Heart left ventricle (tissue), 16 donors: ENCODE measurements at regions not wholly inside any gene's neighbourhood (a gene's known extent, or its start where the extent isn't known, plus 50 kb on each side); places are given as distances from the start of the nearest gene placed in this dataset.

ENCODE experiments used
- ATAC-seq, 4 donors: fragments of 200-7000 bp; cut with Tn5 transposase; one replicate each; pipeline ENCODE4 v1.9.1; 2020 to 2022; ENCODE audit warnings: moderate library complexity in 4 of 4, mild to moderate bottlenecking in 3 of 4, moderate number of reproducible peaks in 1 of 4
- DNase-seq, 5 donors: peaks; one replicate each; pipeline ENCODE4 v3.0.0-alpha.2; 2020
- H3K27ac ChIP-seq, 12 donors: fragments of 200-600 bp; sonication (generic) in 4 of 12; one replicate each; pipeline versions ENCODE4 v1.5.0 to v1.8.0; 2016 to 2022; ENCODE audit warnings: mild to moderate bottlenecking in 2 of 12
- H3K27me3 ChIP-seq, 9 donors: fragments of 200-600 bp; sonication (generic) in 2 of 9; one replicate each; pipeline versions ENCODE4 v1.5.1 to v1.8.0; 2016 to 2022; ENCODE audit warnings: mild to moderate bottlenecking in 3 of 9
- H3K36me3 ChIP-seq, 9 donors: fragments of 200-600 bp; sonication (generic) in 2 of 9; one replicate each; pipeline versions ENCODE4 v1.5.0 to v1.8.0; 2018 to 2022; ENCODE audit warnings: mild to moderate bottlenecking in 2 of 9
- H3K4me1 ChIP-seq, 12 donors: fragments of 200-600 bp; sonication (generic) in 4 of 12; one replicate each; pipeline versions ENCODE4 v1.5.0 to v1.8.0; 2016 to 2022; ENCODE audit warnings: mild to moderate bottlenecking in 3 of 12
- H3K4me3 ChIP-seq, 12 donors: fragments of 200-600 bp; sonication (generic) in 4 of 12; one replicate each; pipeline versions ENCODE4 v1.5.0 to v1.8.0; 2017 to 2022; ENCODE audit warnings: mild to moderate bottlenecking in 9 of 12, moderate library complexity in 4 of 12
- H3K9me3 ChIP-seq, 12 donors: fragments of 200-600 bp; sonication (generic) in 4 of 12; one replicate each; pipeline versions ENCODE4 v1.5.0 to v1.8.0; 2016 to 2022; ENCODE audit warnings: mild to moderate bottlenecking in 1 of 12
- POLR2A ChIP-seq, 2 donors: fragments of 450-650 bp; IDR thresholded peaks; one replicate each; pipeline ENCODE4 v1.6.1; 2017; ENCODE audit warnings: antibody characterized with exemption in 2 of 2, mild to moderate bottlenecking in 2 of 2, moderate library complexity in 2 of 2
- WGBS, 4 donors: extraction: QIAGEN DNeasy Blood & Tissue Kit in 2 of 4; methylation state at CpG; one replicate each; pipeline versions ENCODE4 v1.1.5 to v1.1.7; 2013 to 2018; 5-methylcytosine and 5-hydroxymethylcytosine counted together
- intact Hi-C, 10 donors: fragments of 100-400 bp; cut with DNase I; formaldehyde crosslinking; loops; one replicate each; pipeline versions ENCODE4 v1.11.1 to v1.14.2; 2022
- TF ChIP-seq, protein P1 (sequence below), 12 donors: fragments of 200-600 bp; sonication (generic) in 4 of 12; IDR thresholded peaks; one replicate each; pipeline versions ENCODE4 v1.5.0 to v1.8.0; 2018 to 2022; ENCODE audit warnings: antibody characterized with exemption in 12 of 12, mild to moderate bottlenecking in 5 of 12
- donor health status: ischemic (EF 13 %, LVEDD 7.1; RV severe dilation, severe dysfunction).
- donor health status: healthy with polysubstance abuse.
- donor health status: DM: no; HTN: yes; CAD: no.
- donor health status: DM: no; HTN: no; CAD: no.
- donor health status: ischemic (EF 25% LVEDD 6.9; RV normal size, moderate dysfunction).
- donor health status: ischemic (EF 25% LVEDD 5.7; RV mildly dilated, moderate dysfunction).
- donor health status: healthy.
- donor health status: DM: yes; HTN: yes; CAD: no.
- donor health status: ischemic (EF 35%, LVEDD 5.7; RV mildly dilated, moderate dysfunction).
- donor health status: nonischemic (EF 11% LVEDD 7.7; RV severe dilation, severe dysfunction).
- donor health status: DM: yes; HTN: yes; CAD: no.
- donor health status: PGD.
- donor health status: ischemic (EF 29% LVEDD 5.4; RV normal size, mild dysfunction).
- donor health status: nonischemic (EF 23%, LVEDD 6.1; RV moderate dilation, normal function).

DNA sequence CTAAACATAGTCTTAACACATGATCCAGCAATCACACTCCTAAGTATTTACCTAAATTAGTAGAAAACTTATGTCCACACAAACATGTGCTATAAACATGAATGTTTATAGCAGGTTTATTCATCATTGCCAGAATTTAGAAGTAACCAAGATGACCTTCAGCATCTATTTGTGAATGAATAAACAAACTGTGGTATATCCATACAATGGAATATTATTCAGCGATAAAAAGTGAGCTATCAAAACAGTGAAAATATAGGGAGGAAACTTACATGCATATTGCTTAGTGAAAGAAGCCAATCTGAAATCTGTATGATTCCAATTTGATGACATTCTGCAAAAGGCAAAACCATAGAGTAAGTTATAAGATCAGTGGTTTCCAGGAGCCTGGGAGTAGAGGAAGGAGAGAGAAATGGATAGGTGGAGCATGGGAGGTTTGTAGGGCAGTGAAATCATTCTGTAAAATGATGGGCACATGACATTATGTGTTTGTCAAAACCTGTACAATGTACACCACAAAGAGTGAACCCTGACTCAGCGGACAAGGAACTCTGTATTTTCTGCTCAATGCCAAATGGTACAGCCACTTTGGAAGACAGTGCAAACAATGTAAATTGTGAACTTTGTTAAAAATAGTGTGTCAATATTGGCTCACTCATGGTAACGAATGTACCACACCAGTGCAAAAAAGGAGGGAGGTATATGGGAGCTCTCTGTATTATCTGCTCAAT lies 61.9 kb upstream of the IGFBP2 start:
- peak overlapping the region in 1 of 12 donors; percentile 89 for H3K27ac ChIP-seq
- no peak overlapping the region for H3K4me3 ChIP-seq
- 96 to 100% (median 98%) methylated on average over 3 of the region's 3 CpGs for WGBS, 4 donors
- DNase-seq = no peak
- intact Hi-C loops = loop anchor here in 5 of 10 donors (5.0 kb wide), 2 partner anchors 34 to 61 kb away; partner anchors contain the start of gene IGFBP2 (in 1 of the 5)
- H3K4me1 ChIP-seq = peaks cover 8 to 47% (median 20%) of the 10 kb centered on the region in 12 donors
- no peaks in the 10 kb centered on the region for H3K36me3 ChIP-seq
- H3K9me3 ChIP-seq = peaks cover 0 to 9% (median 0%) of the 10 kb centered on the region in 12 donors
- TF ChIP-seq POLR2A (IDR thresholded peaks at IDR 0.05) = no peak
- TF ChIP-seq, protein P1, sequence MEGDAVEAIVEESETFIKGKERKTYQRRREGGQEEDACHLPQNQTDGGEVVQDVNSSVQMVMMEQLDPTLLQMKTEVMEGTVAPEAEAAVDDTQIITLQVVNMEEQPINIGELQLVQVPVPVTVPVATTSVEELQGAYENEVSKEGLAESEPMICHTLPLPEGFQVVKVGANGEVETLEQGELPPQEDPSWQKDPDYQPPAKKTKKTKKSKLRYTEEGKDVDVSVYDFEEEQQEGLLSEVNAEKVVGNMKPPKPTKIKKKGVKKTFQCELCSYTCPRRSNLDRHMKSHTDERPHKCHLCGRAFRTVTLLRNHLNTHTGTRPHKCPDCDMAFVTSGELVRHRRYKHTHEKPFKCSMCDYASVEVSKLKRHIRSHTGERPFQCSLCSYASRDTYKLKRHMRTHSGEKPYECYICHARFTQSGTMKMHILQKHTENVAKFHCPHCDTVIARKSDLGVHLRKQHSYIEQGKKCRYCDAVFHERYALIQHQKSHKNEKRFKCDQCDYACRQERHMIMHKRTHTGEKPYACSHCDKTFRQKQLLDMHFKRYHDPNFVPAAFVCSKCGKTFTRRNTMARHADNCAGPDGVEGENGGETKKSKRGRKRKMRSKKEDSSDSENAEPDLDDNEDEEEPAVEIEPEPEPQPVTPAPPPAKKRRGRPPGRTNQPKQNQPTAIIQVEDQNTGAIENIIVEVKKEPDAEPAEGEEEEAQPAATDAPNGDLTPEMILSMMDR (IDR thresholded peaks at IDR 0.05) = no peak
- H3K27me3 ChIP-seq = no peaks in the 10 kb centered on the region
- no peak for ATAC-seq

DNA sequence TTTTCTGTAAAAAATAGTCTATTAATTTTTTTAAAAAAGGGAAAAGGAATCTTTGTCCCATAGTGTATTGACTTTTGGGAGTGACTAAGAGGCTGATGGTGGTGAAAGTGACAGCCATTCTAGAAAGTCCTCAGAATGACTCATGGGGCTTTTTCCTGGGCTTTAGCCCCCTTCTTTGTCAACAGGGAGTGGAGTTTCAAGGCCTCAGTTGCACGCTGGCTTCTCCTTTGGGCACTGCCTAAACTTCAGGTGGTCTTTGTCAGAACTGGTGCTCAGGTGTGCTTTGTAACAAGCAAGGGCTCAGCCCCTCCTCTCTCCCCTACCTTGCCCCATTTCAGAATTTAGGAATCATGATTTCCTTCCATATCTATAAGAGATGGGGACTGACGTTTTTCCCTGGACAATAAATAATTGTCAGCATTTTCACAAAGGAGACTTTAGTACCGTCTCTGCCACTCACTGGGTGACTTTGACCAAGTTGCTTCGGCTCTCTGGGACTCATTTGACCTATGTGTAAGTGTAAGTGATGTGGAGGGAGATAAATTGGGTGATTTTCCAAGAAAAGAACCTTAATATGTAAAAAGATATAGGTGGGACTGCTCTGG lies 61.2 kb upstream of the IGFBP2 start:
- no peaks in the 10 kb centered on the region for H3K36me3 ChIP-seq
- WGBS, 4 donors = 88 to 94% (median 93%) methylated on average over 4 of the region's 4 CpGs
- intact Hi-C loops = loop anchor here in 5 of 10 donors (5.0 kb wide), 2 partner anchors 35 to 60 kb away; partner anchors contain the start of gene IGFBP2 (in 1 of the 5)
- ATAC-seq = no peak
- TF ChIP-seq, protein P1 (IDR thresholded peaks at IDR 0.05) = no peak
- no peak for TF ChIP-seq POLR2A (IDR thresholded peaks at IDR 0.05)
- peak overlapping the region in 10 of 12 donors; percentile 78 to 92 (median 86) for H3K27ac ChIP-seq
- H3K4me3 ChIP-seq = no peak overlapping the region
- H3K4me1 ChIP-seq = peaks cover 8 to 47% (median 20%) of the 10 kb centered on the region in 12 donors
- H3K9me3 ChIP-seq = peaks cover 0 to 9% (median 0%) of the 10 kb centered on the region in 12 donors
- H3K27me3 ChIP-seq = no peaks in the 10 kb centered on the region
- DNase-seq = no peak

DNA sequence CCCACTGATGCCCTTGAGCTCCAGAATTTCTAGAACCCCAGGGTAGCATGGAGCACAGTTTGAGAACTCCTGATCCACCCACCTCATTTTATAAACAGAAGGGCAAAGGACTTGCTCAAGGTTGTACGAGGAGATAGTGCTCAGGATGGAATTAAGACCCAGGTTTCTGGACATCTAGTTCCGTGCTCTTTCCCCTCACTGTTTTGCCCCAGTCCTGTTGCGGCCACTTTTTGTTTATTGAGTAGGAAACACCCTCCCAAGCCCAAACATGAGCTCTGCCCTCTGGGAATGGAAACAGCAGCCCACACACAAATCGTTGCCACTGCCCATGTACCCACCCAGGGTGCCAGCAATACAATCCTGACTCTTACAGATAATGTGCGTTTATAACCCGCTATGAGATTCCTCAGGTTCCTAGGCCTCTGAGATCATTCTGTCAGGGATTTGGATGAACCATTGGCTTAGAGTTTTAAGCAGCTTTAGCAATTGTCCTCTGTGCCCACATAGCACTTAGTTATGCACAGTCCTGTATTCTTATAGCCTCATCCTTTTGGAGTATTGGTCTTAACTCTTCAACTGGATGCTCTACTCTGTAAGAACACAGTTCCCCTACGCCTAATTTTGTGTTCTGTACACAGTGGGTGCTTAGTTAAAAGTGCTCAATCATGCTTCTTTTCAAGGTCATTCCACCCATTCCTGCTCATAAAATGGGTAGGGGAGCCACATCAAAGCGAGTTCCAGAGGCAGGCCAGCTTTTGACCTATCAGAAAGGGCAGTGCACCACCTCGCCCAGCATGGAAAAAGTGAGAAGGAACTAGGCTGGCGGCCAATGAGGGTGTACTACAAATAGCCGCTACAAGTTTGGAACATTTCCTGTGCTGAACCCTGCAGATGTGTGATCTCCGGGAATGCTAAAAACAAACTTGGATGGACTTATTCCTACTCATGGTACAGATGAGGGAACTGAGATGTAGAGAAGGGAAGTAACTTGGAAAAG lies 60.3 kb upstream of the IGFBP2 start:
- WGBS, 4 donors = 45 to 57% (median 49%) methylated on average over 12 of the region's 12 CpGs
- intact Hi-C loops = loop anchor here in 5 of 10 donors (5.0 kb wide), 2 partner anchors 36 to 59 kb away; partner anchors contain the start of gene IGFBP2 (in 1 of the 5)
- peaks cover 0 to 9% (median 0%) of the 10 kb centered on the region in 12 donors for H3K9me3 ChIP-seq
- TF ChIP-seq, protein P1 (IDR thresholded peaks at IDR 0.05) = no peak
- TF ChIP-seq POLR2A (IDR thresholded peaks at IDR 0.05) = no peak
- H3K4me3 ChIP-seq = no peak overlapping the region
- peaks cover 8 to 47% (median 20%) of the 10 kb centered on the region in 12 donors for H3K4me1 ChIP-seq
- ATAC-seq (peak; percentile 92 to 98 (median 94)), DNase-seq (peak; percentile 83 to 94 (median 92))
- H3K36me3 ChIP-seq = no peaks in the 10 kb centered on the region
- no peaks in the 10 kb centered on the region for H3K27me3 ChIP-seq
- H3K27ac ChIP-seq = peak overlapping the region; percentile 35 to 92 (median 86)
